Rectal smooth muscle tissue (tissue), 1 donor: ENCODE measurements at regions not wholly inside any gene's neighbourhood (a gene's known extent, or its start where the extent isn't known, plus 50 kb on each side); places are given as distances from the start of the nearest gene placed in this dataset.

Experiments
- H3K27ac ChIP-seq: one replicate; pipeline ENCODE4 v1.7.0; 2013; ENCODE audit warnings: low read depth, low read length, inconsistent platforms
- H3K27me3 ChIP-seq: one replicate; pipeline ENCODE4 v1.7.0; 2013; ENCODE audit warnings: low read length; ENCODE audit not compliant: control insufficient read depth, insufficient read depth
- H3K36me3 ChIP-seq: one replicate; pipeline ENCODE4 v1.7.0; 2013; ENCODE audit warnings: low read length; ENCODE audit not compliant: control insufficient read depth, insufficient read depth
- H3K4me1 ChIP-seq: one replicate; pipeline ENCODE4 v1.7.0; 2013; ENCODE audit warnings: low read length; ENCODE audit not compliant: control insufficient read depth, insufficient read depth
- H3K4me3 ChIP-seq: one replicate; pipeline ENCODE4 v1.7.0; 2013; ENCODE audit warnings: low read length
- H3K9ac ChIP-seq: one replicate; pipeline ENCODE4 v1.7.0; 2013; ENCODE audit warnings: low read length

DNA sequence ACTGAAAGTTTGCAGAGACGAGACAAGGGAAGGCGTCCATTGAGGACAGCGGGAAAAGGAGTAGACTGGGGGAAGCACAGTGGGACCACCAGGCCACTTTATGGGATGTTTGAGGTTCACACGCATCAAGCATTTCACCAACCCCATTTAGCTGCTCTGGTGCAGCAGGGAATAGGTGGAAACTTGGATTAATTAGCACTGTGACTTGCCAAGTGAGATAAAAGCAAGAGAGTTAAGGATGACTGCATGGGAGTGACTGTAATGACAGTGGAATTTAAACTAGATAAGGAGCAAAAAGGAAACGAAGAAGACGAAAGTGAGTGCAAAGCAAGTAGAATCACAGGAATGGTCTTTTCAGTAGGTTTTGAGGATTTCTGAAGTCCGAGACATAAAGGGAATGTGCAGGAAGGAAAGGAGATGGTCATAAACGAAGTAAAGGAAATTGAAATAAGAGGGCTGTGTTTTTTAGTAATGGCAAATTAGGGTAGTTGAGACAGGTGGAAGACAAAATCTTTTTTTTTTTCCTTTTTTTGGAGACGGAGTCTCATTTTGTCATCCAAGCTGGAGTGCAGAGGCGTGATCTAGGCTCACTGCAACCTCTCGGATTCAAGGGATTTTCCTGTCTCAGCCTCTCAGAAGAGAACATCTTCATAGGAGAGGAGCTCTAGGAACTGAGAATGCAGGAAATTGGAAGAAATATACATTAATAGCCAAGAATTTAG is 119.0 kb upstream of the MAP9 start:
- Histone ChIP-seq H3K4me3 (no peak overlapping the region), H3K27me3 (no peaks in the 10 kb centered on the region), H3K27ac (no peak overlapping the region)

DNA sequence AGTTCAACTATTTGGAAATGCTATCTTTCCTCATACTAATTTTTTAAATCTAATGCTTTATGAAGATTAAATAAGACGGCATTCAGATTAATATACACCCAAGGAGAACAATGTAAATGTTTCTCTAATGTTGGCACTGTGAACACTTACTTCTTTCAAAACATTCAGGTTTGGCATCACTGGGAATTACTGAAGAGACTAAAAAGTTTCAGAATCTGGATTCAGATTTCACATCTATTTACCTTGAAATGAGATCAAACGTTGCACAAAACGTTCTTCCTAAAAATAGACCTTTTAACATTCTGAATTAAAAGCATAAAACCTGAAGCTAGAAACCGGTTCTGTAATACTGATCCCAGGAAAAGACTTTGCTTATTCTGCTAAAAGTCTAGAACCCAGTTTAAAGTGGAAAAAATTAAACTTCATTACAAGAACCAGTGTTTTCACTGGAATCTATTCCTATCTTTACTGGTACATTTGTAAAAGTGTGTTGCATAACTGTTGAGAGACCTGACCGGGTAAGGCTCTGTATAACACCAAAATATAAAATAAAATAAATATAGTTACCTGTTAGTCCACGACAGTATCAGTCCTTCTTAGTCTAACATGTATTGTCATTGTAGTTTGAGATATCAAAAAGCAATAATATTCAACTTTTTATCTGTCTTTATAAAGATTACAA is 117.4 kb upstream of the MAP9 start:
- H3K9ac ChIP-seq = no peak overlapping the region
- H3K4me3 ChIP-seq = no peak overlapping the region
- H3K27ac ChIP-seq = no peak overlapping the region
- no peaks in the 10 kb centered on the region for H3K27me3 ChIP-seq
- H3K36me3 ChIP-seq = no peaks in the 10 kb centered on the region
- H3K4me1 ChIP-seq = no peaks in the 10 kb centered on the region

More for the DNA sequence above, 119.0 kb upstream of the MAP9 start:
- no peaks in the 10 kb centered on the region for H3K4me1 ChIP-seq
- no peaks in the 10 kb centered on the region for H3K36me3 ChIP-seq
- no peak overlapping the region for H3K9ac ChIP-seq

DNA sequence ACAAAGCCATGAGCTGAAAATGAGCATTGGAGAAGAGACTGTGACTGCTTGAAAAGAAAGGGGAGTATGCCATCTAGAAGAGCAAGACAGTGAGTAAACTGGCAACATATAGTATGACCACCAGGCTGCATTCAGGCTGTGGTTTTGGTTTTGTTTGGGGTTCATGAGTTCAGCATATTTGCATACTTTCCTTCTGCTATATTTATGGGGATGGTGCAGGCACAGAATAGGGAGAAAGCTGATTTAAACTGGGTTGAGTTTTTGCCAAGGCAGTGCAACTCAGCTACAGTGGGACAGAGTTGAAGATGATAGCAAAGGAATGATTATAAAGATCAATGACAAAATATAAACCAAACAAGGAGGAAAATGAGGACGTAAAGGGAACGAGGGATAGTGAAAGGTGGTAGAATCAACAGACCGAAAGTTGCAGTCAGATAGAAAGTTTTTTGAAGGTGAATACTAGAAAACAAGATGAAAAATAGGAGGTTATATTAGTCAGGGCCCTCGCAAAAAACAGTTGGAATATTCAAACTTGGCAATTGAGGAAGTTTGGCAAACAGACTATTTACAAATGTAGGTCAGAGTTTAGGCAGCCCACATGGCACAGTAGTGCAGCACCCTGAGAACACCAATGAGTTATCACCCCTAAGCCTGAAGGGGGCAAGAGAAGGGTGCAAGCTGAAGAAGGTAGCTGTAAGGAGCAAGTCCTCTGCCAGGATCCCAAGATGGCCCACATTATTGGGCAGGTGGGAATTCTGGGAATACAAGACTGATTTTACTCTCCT is 114.8 kb upstream of the MAP9 start:
- H3K4me1 ChIP-seq = no peaks in the 10 kb centered on the region
- H3K27ac ChIP-seq = no peak overlapping the region
- H3K27me3 ChIP-seq = no peaks in the 10 kb centered on the region
- no peaks in the 10 kb centered on the region for H3K36me3 ChIP-seq
- no peak overlapping the region for H3K9ac ChIP-seq
- no peak overlapping the region for H3K4me3 ChIP-seq

- no peaks in the 10 kb centered on the region for H3K4me1 ChIP-seq
- H3K4me3 ChIP-seq = no peak overlapping the region
- H3K36me3 ChIP-seq = no peaks in the 10 kb centered on the region
- H3K9ac ChIP-seq = no peak overlapping the region
- H3K27ac ChIP-seq = no peak overlapping the region
- H3K27me3 ChIP-seq = no peaks in the 10 kb centered on the region
These were observed 112.5 kb upstream of the MAP9 start for GRCh38 chr4:155489271-155489670.

DNA sequence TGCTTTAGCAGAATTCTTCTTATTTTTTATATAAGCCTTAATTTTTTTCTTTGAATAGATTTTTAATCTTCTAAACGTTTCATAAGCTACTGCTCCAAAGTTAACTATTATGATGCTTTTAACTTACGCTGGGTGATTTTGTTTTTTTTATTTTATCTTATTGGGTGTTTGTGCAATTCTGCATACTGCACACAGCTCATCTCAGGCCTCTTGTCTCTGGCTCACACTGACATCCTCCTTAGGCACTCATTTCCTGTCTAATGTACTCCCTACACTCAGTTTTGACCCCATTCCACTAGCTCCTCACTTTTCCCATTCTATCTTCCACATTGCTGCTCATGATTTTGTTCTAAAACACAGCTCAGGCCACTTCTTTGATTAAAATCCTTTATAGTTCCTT is 111.9 kb upstream of the MAP9 start:
- no peak overlapping the region for H3K4me3 ChIP-seq
- no peaks in the 10 kb centered on the region for H3K4me1 ChIP-seq
- no peaks in the 10 kb centered on the region for H3K36me3 ChIP-seq
- no peaks in the 10 kb centered on the region for H3K27me3 ChIP-seq
- no peak overlapping the region for H3K9ac ChIP-seq
- H3K27ac ChIP-seq = no peak overlapping the region

DNA sequence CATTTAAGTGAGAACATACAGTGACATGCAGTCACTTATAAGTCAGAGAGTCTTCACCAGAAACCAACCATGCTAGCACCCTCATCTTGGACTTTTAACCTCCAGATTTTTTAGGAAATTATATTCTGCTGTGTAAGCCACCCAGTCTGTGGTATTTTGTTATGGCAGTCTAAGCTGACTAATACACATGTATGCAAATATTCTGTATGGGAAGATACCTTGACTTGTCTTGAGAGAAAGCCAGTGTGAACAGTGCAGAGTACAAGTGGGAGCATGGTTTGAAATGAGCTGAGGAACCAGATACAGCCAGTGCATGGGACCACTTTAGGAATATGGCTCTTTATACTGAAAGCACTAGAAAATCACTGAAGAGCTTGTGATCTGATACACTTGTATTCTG is 110.4 kb upstream of the MAP9 start:
- Histone ChIP-seq H3K4me3 (no peak overlapping the region), H3K27ac (no peak overlapping the region), H3K27me3 (no peaks in the 10 kb centered on the region), H3K4me1 (no peaks in the 10 kb centered on the region), H3K9ac (no peak overlapping the region), H3K36me3 (no peaks in the 10 kb centered on the region)

DNA sequence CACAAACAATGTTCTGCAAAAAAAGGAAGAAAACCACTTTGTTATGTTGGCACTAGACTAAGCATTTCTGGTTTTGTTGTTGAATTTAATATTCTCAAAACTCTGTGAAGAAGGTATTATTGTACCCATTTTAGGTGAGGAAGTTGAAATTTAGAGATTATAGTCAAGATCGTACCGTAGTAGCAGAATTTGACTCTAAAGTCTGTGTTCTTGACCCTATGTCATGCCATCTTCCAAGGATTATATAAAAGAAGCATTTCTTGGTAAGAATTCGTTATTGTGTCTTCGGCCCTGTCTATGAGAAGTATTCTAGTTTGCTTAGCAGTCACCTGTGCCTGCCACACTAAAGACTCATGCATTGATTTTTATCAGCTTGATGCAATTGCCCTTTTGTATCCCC is 104.4 kb upstream of the MAP9 start:
- H3K4me1 ChIP-seq = no peaks in the 10 kb centered on the region
- H3K36me3 ChIP-seq = no peaks in the 10 kb centered on the region
- no peaks in the 10 kb centered on the region for H3K27me3 ChIP-seq
- no peak overlapping the region for H3K27ac ChIP-seq
- H3K4me3 ChIP-seq = no peak overlapping the region
- H3K9ac ChIP-seq = no peak overlapping the region

DNA sequence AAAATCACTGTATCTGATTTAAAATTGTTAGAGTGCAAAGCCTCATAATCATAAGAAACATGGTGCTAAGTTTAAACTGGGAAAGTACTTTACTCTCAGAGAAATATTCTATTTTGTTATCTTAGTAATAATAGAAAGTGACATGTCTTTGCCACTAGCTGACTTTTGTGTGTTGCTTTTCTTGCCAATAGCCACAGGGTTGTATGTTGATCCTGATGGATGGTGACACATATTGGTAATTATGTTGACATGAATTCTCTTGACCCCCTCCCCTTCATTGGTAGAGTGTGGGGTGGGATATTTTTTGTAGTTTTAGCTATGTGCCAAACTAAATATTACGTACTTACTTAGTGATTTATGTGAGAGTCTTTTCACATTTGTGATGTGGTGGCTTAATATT is 103.1 kb upstream of the MAP9 start:
- no peaks in the 10 kb centered on the region for H3K36me3 ChIP-seq
- no peaks in the 10 kb centered on the region for H3K4me1 ChIP-seq
- H3K27ac ChIP-seq = no peak overlapping the region
- no peak overlapping the region for H3K9ac ChIP-seq
- H3K27me3 ChIP-seq = no peaks in the 10 kb centered on the region
- no peak overlapping the region for H3K4me3 ChIP-seq

DNA sequence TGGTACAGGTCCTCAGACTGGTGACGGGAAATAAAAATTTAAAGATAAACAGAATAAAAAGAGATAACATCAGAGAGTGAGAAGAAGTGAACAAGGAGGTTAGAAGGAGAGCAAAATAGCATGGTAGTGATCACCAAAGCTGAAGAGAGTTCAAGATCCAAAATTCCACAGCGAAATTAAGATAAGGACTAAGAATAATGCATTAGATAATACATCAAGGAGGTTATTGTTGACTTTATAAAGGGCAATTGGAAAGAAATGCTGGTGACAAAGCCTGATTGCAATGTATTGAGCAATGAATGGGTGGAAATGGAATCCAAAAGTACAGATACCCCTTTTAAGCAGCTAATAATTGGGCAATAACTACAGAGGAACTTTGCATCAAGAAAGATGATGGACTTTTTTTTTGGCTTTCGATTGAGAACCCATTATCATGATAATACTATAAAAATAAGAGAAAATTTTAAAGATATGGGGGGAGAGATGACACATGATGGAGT is 101.6 kb upstream of the MAP9 start:
- no peaks in the 10 kb centered on the region for H3K4me1 ChIP-seq
- no peak overlapping the region for H3K4me3 ChIP-seq
- H3K9ac ChIP-seq = no peak overlapping the region
- H3K36me3 ChIP-seq = no peaks in the 10 kb centered on the region
- H3K27ac ChIP-seq = no peak overlapping the region
- no peaks in the 10 kb centered on the region for H3K27me3 ChIP-seq

- Histone ChIP-seq H3K36me3 (no peaks in the 10 kb centered on the region), H3K4me1 (no peaks in the 10 kb centered on the region), H3K27me3 (no peaks in the 10 kb centered on the region), H3K9ac (no peak overlapping the region), H3K4me3 (no peak overlapping the region), H3K27ac (no peak overlapping the region)
These were observed 98.0 kb upstream of the MAP9 start for GRCh38 chr4:155474758-155475157.

DNA sequence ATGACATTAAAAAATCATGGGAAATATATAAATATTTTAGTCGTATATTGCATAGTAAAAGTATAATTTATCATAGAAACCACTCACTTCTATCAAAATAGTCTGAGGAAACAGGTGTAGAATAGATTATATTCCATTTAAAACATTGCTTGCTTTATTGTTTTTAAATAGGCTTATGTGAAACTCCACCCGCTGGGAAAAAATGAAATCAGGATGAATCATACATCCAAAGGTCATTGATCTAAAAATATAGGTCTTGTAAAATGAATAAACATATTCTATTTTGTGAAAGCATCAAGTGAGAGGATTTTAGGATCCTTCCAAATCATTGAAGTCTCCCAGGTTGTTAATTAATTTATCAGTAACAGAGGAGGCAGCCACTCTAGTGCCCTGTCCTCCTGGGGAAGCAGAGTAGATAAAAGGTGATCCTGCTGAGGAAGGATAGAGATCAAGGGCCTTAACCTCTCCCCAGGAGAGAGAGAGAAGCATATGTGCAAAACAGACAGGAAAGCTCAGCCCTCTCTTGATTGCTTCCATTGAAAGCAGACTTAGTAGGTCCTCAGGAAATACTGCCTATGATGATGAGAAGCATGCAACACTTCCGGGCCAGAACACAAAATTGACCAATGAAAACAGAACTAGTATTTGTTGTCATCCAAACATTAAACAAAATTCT is 96.8 kb upstream of the MAP9 start:
- H3K27ac ChIP-seq = no peak overlapping the region
- no peaks in the 10 kb centered on the region for H3K4me1 ChIP-seq
- H3K9ac ChIP-seq = no peak overlapping the region
- no peaks in the 10 kb centered on the region for H3K27me3 ChIP-seq
- no peaks in the 10 kb centered on the region for H3K36me3 ChIP-seq
- no peak overlapping the region for H3K4me3 ChIP-seq

- H3K9ac ChIP-seq = no peak overlapping the region
- H3K27ac ChIP-seq = no peak overlapping the region
- no peak overlapping the region for H3K4me3 ChIP-seq
These were observed 91.5 kb upstream of the MAP9 start for GRCh38 chr4:155468282-155468681.

More at GRCh38 chr4:155468282-155468681, 91.5 kb upstream of the MAP9 start:
- Histone ChIP-seq H3K4me1 (no peaks in the 10 kb centered on the region), H3K27me3 (no peaks in the 10 kb centered on the region), H3K36me3 (no peaks in the 10 kb centered on the region)
